DOHH2 (cell line): ENCODE measurements at regions not wholly inside any gene's neighbourhood (a gene's known extent, or its start where the extent isn't known, plus 50 kb on each side); places are given as distances from the start of the nearest gene placed in this dataset.

Experiments
- H3F3A ChIP-seq: fragments of 200-600 bp; sonication (generic), shearing (Covaris generic); 2 replicates; pipeline ENCODE4 v1.6.0; 2016; ENCODE audit warnings: antibody characterized with exemption, mild to moderate bottlenecking; ENCODE audit not compliant: control insufficient read depth, insufficient read depth
- H3K27ac ChIP-seq: fragments of 200-600 bp; sonication (generic); 2 replicates; pipeline ENCODE4 v1.5.1; 2014; ENCODE audit warnings: low read depth, mild to moderate bottlenecking, low read length, moderate library complexity
- H3K27me3 ChIP-seq: fragments of 200-600 bp; sonication (generic); 2 replicates; pipeline ENCODE4 v1.6.1; 2014; ENCODE audit warnings: mild to moderate bottlenecking, low read length, mixed read lengths; ENCODE audit not compliant: control insufficient read depth
- H3K36me3 ChIP-seq: fragments of 200-600 bp; sonication (generic); 2 replicates; pipeline ENCODE4 v1.6.1; 2014; ENCODE audit warnings: mild to moderate bottlenecking, low read length, moderate library complexity, mixed read lengths; ENCODE audit not compliant: control insufficient read depth
- H3K4me1 ChIP-seq: fragments of 200-600 bp; sonication (generic); 2 replicates; pipeline ENCODE4 v1.6.1; 2014; ENCODE audit warnings: mild to moderate bottlenecking, low read length, mixed read lengths; ENCODE audit not compliant: control insufficient read depth
- H3K4me2 ChIP-seq: fragments of 200-600 bp; sonication (generic); 2 replicates; pipeline ENCODE4 v1.6.0; 2014; ENCODE audit warnings: mild to moderate bottlenecking, low read length, moderate library complexity
- H3K4me3 ChIP-seq: fragments of 200-600 bp; sonication (generic); 2 replicates; pipeline ENCODE4 v1.5.1; 2014; ENCODE audit warnings: mild to moderate bottlenecking, low read length, mixed read lengths
- H3K79me2 ChIP-seq: fragments of 200-600 bp; sonication (generic); 2 replicates; pipeline ENCODE4 v1.6.1; 2014; ENCODE audit warnings: mild to moderate bottlenecking, low read length, mixed read lengths; ENCODE audit not compliant: control insufficient read depth
- H3K9me2 ChIP-seq: fragments of 200-600 bp; sonication (generic); replicated peaks from 2 replicates; pipeline ENCODE4 v1.6.1; 2014; ENCODE audit warnings: mild to moderate bottlenecking, low read length, mixed read lengths; ENCODE audit not compliant: control insufficient read depth
- H3K9me3 ChIP-seq: fragments of 200-600 bp; sonication (generic); 2 replicates; pipeline ENCODE4 v1.6.1; 2014; ENCODE audit warnings: antibody characterized with exemption, low read length, mixed read lengths; ENCODE audit not compliant: control insufficient read depth, insufficient read depth
- H4K20me1 ChIP-seq: fragments of 200-600 bp; sonication (generic); 2 replicates; pipeline ENCODE4 v1.6.0; 2014; ENCODE audit warnings: low read depth, mild to moderate bottlenecking, antibody characterized with exemption, low read length, moderate library complexity; ENCODE audit not compliant: control insufficient read depth, insufficient read depth
- EZH2phosphoT487 ChIP-seq: fragments of 200-600 bp; sonication (generic); IDR thresholded peaks from 2 replicates; pipeline ENCODE4 v1.6.1; 2017; ENCODE audit warnings: borderline replicate concordance, mild to moderate bottlenecking, antibody characterized with exemption, low read length, moderate library complexity, mixed read lengths
- TF ChIP-seq, protein P1 (sequence below): fragments of 200-600 bp; sonication (generic); IDR thresholded peaks from one replicate; pipeline ENCODE4 v1.5.1; 2014; ENCODE audit warnings: antibody characterized with exemption, mild to moderate bottlenecking, low read depth, low read length; ENCODE audit not compliant: poor library complexity, severe bottlenecking

DNA sequence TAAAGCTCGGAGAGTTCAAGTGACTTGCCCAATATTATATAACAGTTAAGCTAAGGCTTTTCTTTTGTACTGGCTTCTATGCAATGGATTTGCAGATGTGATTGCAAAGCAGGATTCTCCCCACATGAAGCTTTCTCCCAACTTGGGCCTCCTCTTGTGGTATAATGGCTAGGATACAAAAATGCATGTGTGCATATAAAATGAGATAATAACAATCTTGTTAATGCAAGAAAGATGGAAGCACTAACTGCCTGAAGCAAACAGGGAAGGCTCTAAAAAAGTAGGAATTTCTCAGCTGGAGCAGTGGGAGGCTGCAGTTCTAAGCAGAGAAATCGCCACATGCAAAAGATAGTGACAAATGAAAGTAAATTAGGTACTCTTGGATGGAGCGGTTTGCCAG is 444.2 kb upstream of the RIOK2 start:
- no peaks in the 10 kb centered on the region for H3K79me2 ChIP-seq
- H3F3A ChIP-seq: no peaks in the 10 kb centered on the region
- TF ChIP-seq, protein P1, sequence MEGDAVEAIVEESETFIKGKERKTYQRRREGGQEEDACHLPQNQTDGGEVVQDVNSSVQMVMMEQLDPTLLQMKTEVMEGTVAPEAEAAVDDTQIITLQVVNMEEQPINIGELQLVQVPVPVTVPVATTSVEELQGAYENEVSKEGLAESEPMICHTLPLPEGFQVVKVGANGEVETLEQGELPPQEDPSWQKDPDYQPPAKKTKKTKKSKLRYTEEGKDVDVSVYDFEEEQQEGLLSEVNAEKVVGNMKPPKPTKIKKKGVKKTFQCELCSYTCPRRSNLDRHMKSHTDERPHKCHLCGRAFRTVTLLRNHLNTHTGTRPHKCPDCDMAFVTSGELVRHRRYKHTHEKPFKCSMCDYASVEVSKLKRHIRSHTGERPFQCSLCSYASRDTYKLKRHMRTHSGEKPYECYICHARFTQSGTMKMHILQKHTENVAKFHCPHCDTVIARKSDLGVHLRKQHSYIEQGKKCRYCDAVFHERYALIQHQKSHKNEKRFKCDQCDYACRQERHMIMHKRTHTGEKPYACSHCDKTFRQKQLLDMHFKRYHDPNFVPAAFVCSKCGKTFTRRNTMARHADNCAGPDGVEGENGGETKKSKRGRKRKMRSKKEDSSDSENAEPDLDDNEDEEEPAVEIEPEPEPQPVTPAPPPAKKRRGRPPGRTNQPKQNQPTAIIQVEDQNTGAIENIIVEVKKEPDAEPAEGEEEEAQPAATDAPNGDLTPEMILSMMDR: no peak
- no peaks in the 10 kb centered on the region for H3K27me3 ChIP-seq
- no peak overlapping the region for H3K27ac ChIP-seq
- H3K9me2 ChIP-seq: no peaks in the 10 kb centered on the region
- no peak overlapping the region for H3K4me3 ChIP-seq
- H4K20me1 ChIP-seq: no peaks in the 10 kb centered on the region
- H3K9me3 ChIP-seq: no peaks in the 10 kb centered on the region
- H3K36me3 ChIP-seq: no peaks in the 10 kb centered on the region
- no peaks in the 10 kb centered on the region for H3K4me1 ChIP-seq
- H3K4me2 ChIP-seq: no peak overlapping the region

DNA sequence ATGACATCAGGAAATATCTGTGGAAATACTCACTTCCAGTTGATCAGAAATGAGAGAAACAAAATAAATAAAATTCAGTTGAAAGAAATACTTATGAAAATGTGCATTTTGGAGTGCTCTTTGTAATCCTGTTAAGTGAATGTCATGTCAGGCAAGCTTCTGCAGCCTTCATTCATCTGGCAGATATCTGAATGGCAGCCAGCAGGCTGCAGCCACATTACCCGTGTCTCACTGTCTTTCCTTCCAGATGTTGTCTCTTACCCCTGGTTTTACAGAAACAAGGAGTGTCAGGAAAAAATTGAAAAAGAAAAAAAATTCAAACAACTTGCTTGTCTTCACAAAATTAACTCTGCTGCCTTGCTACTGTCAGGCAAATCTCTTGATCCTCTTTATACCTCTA is 445.0 kb upstream of the RIOK2 start:
- Histone ChIP-seq H3K27me3 (no peaks in the 10 kb centered on the region), H3K36me3 (no peaks in the 10 kb centered on the region), H3K79me2 (no peaks in the 10 kb centered on the region), H3K4me3 (no peak overlapping the region), H3K9me3 (no peaks in the 10 kb centered on the region), H3K27ac (no peak overlapping the region), H3K4me2 (no peak overlapping the region), H4K20me1 (no peaks in the 10 kb centered on the region), H3K9me2 (no peaks in the 10 kb centered on the region), H3F3A (no peaks in the 10 kb centered on the region), H3K4me1 (no peaks in the 10 kb centered on the region)
- no peak for TF ChIP-seq EZH2phosphoT487
- TF ChIP-seq, protein P1: no peak

DNA sequence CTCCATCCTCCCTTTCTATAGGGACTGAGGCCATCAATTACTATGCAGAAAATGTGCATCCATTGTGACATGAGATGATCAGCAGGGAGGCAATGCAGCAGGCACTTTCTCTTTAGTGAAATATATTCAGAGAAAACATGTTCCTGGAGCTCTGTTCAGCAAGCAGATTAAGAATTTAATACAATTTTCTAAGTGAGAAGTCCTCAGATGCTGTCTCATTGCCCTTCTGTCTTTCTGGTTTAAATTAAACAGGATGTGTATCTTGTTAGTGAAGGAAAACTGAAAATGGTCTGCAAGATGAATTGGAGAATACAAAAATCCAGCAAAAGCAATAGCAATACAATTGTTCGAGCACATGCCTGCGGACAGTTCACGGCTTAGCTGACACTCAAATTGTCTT is 445.8 kb upstream of the RIOK2 start:
- H3K36me3 ChIP-seq: no peaks in the 10 kb centered on the region
- H3K4me2 ChIP-seq: no peak overlapping the region
- no peaks in the 10 kb centered on the region for H4K20me1 ChIP-seq
- H3K27ac ChIP-seq: no peak overlapping the region
- H3K4me1 ChIP-seq: no peaks in the 10 kb centered on the region
- TF ChIP-seq EZH2phosphoT487: no peak
- TF ChIP-seq, protein P1: no peak
- H3K9me3 ChIP-seq: no peaks in the 10 kb centered on the region
- H3K27me3 ChIP-seq: no peaks in the 10 kb centered on the region
- H3K4me3 ChIP-seq: no peak overlapping the region
- H3F3A ChIP-seq: no peaks in the 10 kb centered on the region
- H3K9me2 ChIP-seq: no peaks in the 10 kb centered on the region
- H3K79me2 ChIP-seq: no peaks in the 10 kb centered on the region

DNA sequence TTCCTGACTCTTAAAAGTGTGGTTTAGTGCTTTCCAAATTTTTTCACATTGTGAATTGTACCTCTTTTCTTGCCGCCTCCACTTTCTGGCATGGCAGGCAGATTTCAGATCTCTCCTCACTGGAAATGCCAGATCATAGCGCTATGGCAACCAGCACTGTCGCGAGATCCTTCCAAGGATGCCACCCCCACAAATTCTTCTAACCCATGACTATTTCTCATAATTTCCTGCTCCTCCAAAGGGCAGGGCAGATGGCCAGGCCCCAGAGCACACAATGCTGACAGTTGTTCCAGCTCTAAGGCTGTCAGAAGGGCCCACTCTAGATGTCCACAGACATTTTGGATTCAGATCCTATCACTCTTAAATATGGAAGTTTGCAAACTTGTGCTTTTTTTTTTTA is 446.2 kb upstream of the RIOK2 start:
- Histone ChIP-seq H3F3A (no peaks in the 10 kb centered on the region), H3K4me3 (no peak overlapping the region), H3K27ac (no peak overlapping the region), H4K20me1 (no peaks in the 10 kb centered on the region), H3K4me2 (no peak overlapping the region), H3K9me3 (no peaks in the 10 kb centered on the region), H3K36me3 (no peaks in the 10 kb centered on the region), H3K27me3 (no peaks in the 10 kb centered on the region), H3K79me2 (no peaks in the 10 kb centered on the region), H3K9me2 (no peaks in the 10 kb centered on the region), H3K4me1 (no peaks in the 10 kb centered on the region)
- TF ChIP-seq, protein P1: no peak
- no peak for TF ChIP-seq EZH2phosphoT487
